Fibroblast of pulmonary artery (primary cell): ENCODE measurements at regions not wholly inside any gene's neighbourhood (a gene's known extent, or its start where the extent isn't known, plus 50 kb on each side); places are given as distances from the start of the nearest gene placed in this dataset.

Source experiments
- DNase-seq: peaks from one replicate; pipeline ENCODE4 v3.0.0-alpha.2; 2010; ENCODE audit warnings: low read depth
- H3K4me3 ChIP-seq: replicated peaks from 2 replicates; pipeline ENCODE4 v1.5.1; 2011; ENCODE audit warnings: low read depth, mild to moderate bottlenecking, control low read depth, low read length, moderate library complexity
- CTCF ChIP-seq: IDR thresholded peaks from 2 replicates; pipeline ENCODE4 v1.5.1; 2011; ENCODE audit warnings: mild to moderate bottlenecking, control low read depth, low read length, inconsistent platforms; ENCODE audit errors: missing control alignments

GRCh38 chrX:80290834-80291233 lies 129.4 kb upstream of the TENT5D start:
- no peak for DNase-seq
- no peak for TF ChIP-seq CTCF
- no peak overlapping the region for H3K4me3 ChIP-seq

- H3K4me3 ChIP-seq = no peak overlapping the region
- no peak for DNase-seq
- no peak for TF ChIP-seq CTCF
These were observed 126.9 kb upstream of the TENT5D start for GRCh38 chrX:80293354-80293753.

- DNase-seq = no peak
- TF ChIP-seq CTCF = no peak
- no peak overlapping the region for H3K4me3 ChIP-seq
These were observed 114.2 kb upstream of the TENT5D start for GRCh38 chrX:80306007-80306406.

- no peak for DNase-seq
- TF ChIP-seq CTCF = no peak
- no peak overlapping the region for H3K4me3 ChIP-seq
These were observed 107.8 kb upstream of the TENT5D start for GRCh38 chrX:80312448-80312847.

- no peak for DNase-seq
- TF ChIP-seq CTCF = no peak
- no peak overlapping the region for H3K4me3 ChIP-seq
These were observed 103.7 kb upstream of the TENT5D start for GRCh38 chrX:80316526-80316925.

- no peak for DNase-seq
- no peak for TF ChIP-seq CTCF
- H3K4me3 ChIP-seq = no peak overlapping the region
These were observed 102.6 kb upstream of the TENT5D start for GRCh38 chrX:80317646-80318045.

- no peak overlapping the region for H3K4me3 ChIP-seq
- TF ChIP-seq CTCF = no peak
- no peak for DNase-seq
These were observed 89.0 kb upstream of the TENT5D start for GRCh38 chrX:80331285-80331684.
